ENCODE measurements at regions not wholly inside any gene's neighbourhood (a gene's known extent, or its start where the extent isn't known, plus 50 kb on each side); places are given as distances from the start of the nearest gene placed in this dataset.
A peak's percentile ranks its signal among the peaks of the same experiment; 100 is the strongest.

DNA sequence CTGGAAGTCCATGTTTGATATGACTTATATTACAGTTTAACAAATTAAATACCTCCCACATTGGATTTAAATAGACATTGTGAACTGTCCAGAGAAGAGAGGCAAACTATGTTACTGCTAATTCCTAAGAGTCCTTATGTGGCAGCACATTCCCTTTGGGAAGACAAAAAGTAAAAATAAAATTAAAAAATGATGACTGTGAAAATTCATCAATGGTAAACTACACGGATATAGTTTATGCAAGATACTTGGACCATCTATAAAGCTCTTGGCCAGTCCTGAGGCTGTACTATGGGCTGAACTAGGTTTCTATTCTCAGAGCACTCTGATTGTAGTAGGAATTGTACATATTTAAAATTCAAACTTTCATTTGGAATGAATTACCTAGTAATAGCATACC, 206.4 kb downstream of the LRRK2 start:
- H3K4me3 ChIP-seq (ENCODE audit: control insufficient read depth in 1 of 7, extremely low read depth in 1 of 7, insufficient read depth in 4 of 7, low read depth in 2 of 7, low read length in 6 of 7) = no peak overlapping the region
- DNase-seq = no peak
- no peak overlapping the region for H3K27ac ChIP-seq (ENCODE audit: insufficient read depth in 1 of 2, low read depth in 1 of 2, low read length in 2 of 2, poor library complexity in 1 of 2, severe bottlenecking in 2 of 2)
- ChIA-PET CTCF (no interaction called here), POLR2A (no interaction called here)
- WGBS (ENCODE audit: insufficient coverage) = no CpG with 5 or more reads among the region's 1 CpG
- no peaks in the 10 kb centered on the region for H3K36me3 ChIP-seq (ENCODE audit: control insufficient read depth in 4 of 4, insufficient read depth in 4 of 4, low read length in 3 of 4)
- H3K27me3 ChIP-seq (replicated peaks in 2 of 5; ENCODE audit: control insufficient read depth in 4 of 5, insufficient read depth in 5 of 5, low read length in 4 of 5) = no peaks in the 10 kb centered on the region
- H3K4me1 ChIP-seq (ENCODE audit: control extremely low read depth in 1 of 4, control insufficient read depth in 4 of 4, insufficient read depth in 4 of 4, low read length in 3 of 4) = no peaks in the 10 kb centered on the region
- H3K9me3 ChIP-seq (ENCODE audit: control extremely low read depth in 1 of 5, control insufficient read depth in 4 of 5, insufficient read depth in 2 of 5, low read depth in 1 of 5, low read length in 4 of 5) = no peaks in the 10 kb centered on the region

DNA sequence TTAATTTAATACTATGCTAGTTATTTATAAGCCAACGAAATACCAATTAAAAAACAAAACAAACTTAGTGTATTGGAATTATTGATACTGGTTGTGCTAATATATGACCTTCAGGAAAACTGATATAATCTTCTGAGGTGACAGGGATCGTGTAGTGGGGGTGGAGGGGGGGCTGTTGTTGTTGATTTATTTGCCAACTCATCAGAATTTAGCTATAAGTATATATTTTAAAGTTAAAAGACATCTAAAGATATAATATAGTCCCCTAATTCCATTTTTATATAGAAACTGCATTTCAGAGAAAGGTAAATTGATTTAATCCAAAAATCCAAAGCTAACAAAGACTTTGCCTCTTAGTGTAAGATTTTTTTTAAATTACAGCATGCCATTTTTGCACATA, 210.5 kb downstream of the LRRK2 start:
- no peak for DNase-seq
- Histone ChIP-seq H3K36me3 (ENCODE audit: control insufficient read depth in 4 of 4, insufficient read depth in 4 of 4, low read length in 3 of 4) (no peaks in the 10 kb centered on the region), H3K4me1 (ENCODE audit: control extremely low read depth in 1 of 4, control insufficient read depth in 4 of 4, insufficient read depth in 4 of 4, low read length in 3 of 4) (no peaks in the 10 kb centered on the region), H3K4me3 (ENCODE audit: control insufficient read depth in 1 of 7, extremely low read depth in 1 of 7, insufficient read depth in 4 of 7, low read depth in 2 of 7, low read length in 6 of 7) (no peak overlapping the region), H3K27me3 (replicated peaks in 2 of 5; ENCODE audit: control insufficient read depth in 4 of 5, insufficient read depth in 5 of 5, low read length in 4 of 5) (no peaks in the 10 kb centered on the region), H3K27ac (ENCODE audit: insufficient read depth in 1 of 2, low read depth in 1 of 2, low read length in 2 of 2, poor library complexity in 1 of 2, severe bottlenecking in 2 of 2) (no peak overlapping the region), H3K9me3 (ENCODE audit: control extremely low read depth in 1 of 5, control insufficient read depth in 4 of 5, insufficient read depth in 2 of 5, low read depth in 1 of 5, low read length in 4 of 5) (no peaks in the 10 kb centered on the region)
- no CpG with 5 or more reads among the region's 2 CpGs for WGBS (ENCODE audit: insufficient coverage)
- ChIA-PET CTCF (no interaction called here), POLR2A (no interaction called here)

DNA sequence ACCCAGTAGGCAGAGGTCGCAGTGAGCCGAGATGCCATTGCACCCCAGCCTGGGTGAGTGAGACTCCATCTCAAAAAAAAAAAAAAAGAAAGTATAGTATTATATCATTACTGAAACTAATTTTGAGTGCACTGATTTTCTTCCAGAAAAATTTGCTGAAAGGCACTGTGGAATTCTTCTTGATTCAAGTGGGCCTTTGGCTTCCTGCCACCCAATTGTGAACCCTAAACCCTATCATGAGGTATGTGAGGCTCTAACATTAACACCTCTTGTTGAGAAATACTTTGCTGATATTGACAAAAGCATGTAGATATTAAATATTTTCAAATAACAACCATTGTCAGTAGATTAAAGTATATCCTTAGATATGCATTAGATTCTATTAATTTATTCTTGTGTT, 211.2 kb downstream of the LRRK2 start:
- no peak overlapping the region for H3K27ac ChIP-seq (ENCODE audit: insufficient read depth in 1 of 2, low read depth in 1 of 2, low read length in 2 of 2, poor library complexity in 1 of 2, severe bottlenecking in 2 of 2)
- no CpG with 5 or more reads among the region's 2 CpGs for WGBS (ENCODE audit: insufficient coverage)

DNA sequence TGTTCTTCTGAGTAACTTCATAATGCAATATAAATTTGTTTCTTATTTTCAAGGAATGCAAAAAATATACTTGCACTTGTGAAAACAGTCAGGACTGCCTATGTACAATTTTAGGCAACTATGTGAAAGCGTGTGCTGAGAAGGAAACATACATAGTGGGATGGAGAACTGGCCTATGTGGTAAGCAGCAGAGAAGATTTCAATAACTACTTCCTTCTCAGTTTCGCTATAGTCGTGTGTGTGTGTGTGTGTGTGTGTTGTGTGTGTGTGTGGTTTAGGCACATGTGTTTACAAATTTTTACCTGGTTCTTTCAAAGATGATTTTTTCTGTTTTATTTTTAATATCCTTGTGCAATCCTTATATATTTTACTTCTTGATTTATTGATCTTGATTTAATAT, 211.8 kb downstream of the LRRK2 start:
- Histone ChIP-seq H3K27ac (ENCODE audit: insufficient read depth in 1 of 2, low read depth in 1 of 2, low read length in 2 of 2, poor library complexity in 1 of 2, severe bottlenecking in 2 of 2) (no peak overlapping the region), H3K4me3 (ENCODE audit: control insufficient read depth in 1 of 7, extremely low read depth in 1 of 7, insufficient read depth in 4 of 7, low read depth in 2 of 7, low read length in 6 of 7) (no peak overlapping the region), H3K9me3 (ENCODE audit: control extremely low read depth in 1 of 5, control insufficient read depth in 4 of 5, insufficient read depth in 2 of 5, low read depth in 1 of 5, low read length in 4 of 5) (no peaks in the 10 kb centered on the region), H3K27me3 (replicated peaks in 2 of 5; ENCODE audit: control insufficient read depth in 4 of 5, insufficient read depth in 5 of 5, low read length in 4 of 5) (no peaks in the 10 kb centered on the region), H3K36me3 (ENCODE audit: control insufficient read depth in 4 of 4, insufficient read depth in 4 of 4, low read length in 3 of 4) (no peaks in the 10 kb centered on the region), H3K4me1 (ENCODE audit: control extremely low read depth in 1 of 4, control insufficient read depth in 4 of 4, insufficient read depth in 4 of 4, low read length in 3 of 4) (no peaks in the 10 kb centered on the region)
- ChIA-PET CTCF (no interaction called here), POLR2A (no interaction called here)
- WGBS (ENCODE audit: insufficient coverage) = no CpG with 5 or more reads among the region's 3 CpGs
- DNase-seq = no peak

More for the DNA sequence above, 211.2 kb downstream of the LRRK2 start:
- H3K9me3 ChIP-seq (ENCODE audit: control extremely low read depth in 1 of 5, control insufficient read depth in 4 of 5, insufficient read depth in 2 of 5, low read depth in 1 of 5, low read length in 4 of 5) = no peaks in the 10 kb centered on the region
- H3K4me1 ChIP-seq (ENCODE audit: control extremely low read depth in 1 of 4, control insufficient read depth in 4 of 4, insufficient read depth in 4 of 4, low read length in 3 of 4) = no peaks in the 10 kb centered on the region
- H3K4me3 ChIP-seq (ENCODE audit: control insufficient read depth in 1 of 7, extremely low read depth in 1 of 7, insufficient read depth in 4 of 7, low read depth in 2 of 7, low read length in 6 of 7) = no peak overlapping the region
- no peaks in the 10 kb centered on the region for H3K36me3 ChIP-seq (ENCODE audit: control insufficient read depth in 4 of 4, insufficient read depth in 4 of 4, low read length in 3 of 4)
- ChIA-PET CTCF (no interaction called here), POLR2A (no interaction called here)
- no peaks in the 10 kb centered on the region for H3K27me3 ChIP-seq (replicated peaks in 2 of 5; ENCODE audit: control insufficient read depth in 4 of 5, insufficient read depth in 5 of 5, low read length in 4 of 5)
- no peak for DNase-seq

DNA sequence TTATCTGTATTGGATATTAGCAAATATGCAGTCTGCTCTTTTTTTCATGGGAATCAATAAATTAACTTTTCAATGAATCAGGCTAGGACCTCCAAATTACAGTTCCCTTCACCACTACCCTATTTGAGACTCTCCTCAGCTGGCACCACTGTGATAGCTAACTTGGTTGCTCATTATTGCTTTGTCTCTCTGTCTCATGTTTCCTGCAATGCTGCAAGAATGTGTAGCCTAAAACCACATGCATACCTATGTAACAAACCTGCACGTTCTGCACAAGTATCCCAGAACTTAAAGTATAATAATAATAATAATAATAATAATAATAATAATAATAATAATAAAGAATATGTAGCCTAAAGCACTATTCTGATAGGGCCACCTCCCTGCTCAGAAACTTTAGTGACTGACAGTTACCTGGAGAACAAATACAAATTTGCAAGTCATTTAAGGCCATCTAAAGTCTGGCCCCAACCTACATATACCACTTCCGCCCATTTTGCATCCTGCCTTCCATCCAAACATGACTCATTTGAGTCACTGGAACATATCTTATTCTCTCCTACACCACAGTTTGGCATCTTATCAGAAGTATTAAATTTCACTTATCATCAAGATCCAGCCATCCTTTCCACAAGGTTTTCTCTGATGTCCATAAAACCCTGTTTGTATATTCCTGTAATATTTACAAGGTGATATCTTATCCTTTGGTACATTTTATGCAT, 215.1 kb downstream of the LRRK2 start:
- no peak overlapping the region for H3K4me3 ChIP-seq (ENCODE audit: control insufficient read depth in 1 of 7, extremely low read depth in 1 of 7, insufficient read depth in 4 of 7, low read depth in 2 of 7, low read length in 6 of 7)
- DNase-seq = no peak
- no peak overlapping the region for H3K27ac ChIP-seq (ENCODE audit: insufficient read depth in 1 of 2, low read depth in 1 of 2, low read length in 2 of 2, poor library complexity in 1 of 2, severe bottlenecking in 2 of 2)
- H3K27me3 ChIP-seq (replicated peaks in 2 of 5; ENCODE audit: control insufficient read depth in 4 of 5, insufficient read depth in 5 of 5, low read length in 4 of 5) = peaks cover 0 to 2% (median 0%) of the 10 kb centered on the region in 5 experiments
- CTCF ChIA-PET = no interaction called here
- WGBS (ENCODE audit: insufficient coverage) = no CpG with 5 or more reads among the region's 2 CpGs
- H3K9me3 ChIP-seq (ENCODE audit: control extremely low read depth in 1 of 5, control insufficient read depth in 4 of 5, insufficient read depth in 2 of 5, low read depth in 1 of 5, low read length in 4 of 5) = no peaks in the 10 kb centered on the region
- no peaks in the 10 kb centered on the region for H3K36me3 ChIP-seq (ENCODE audit: control insufficient read depth in 4 of 4, insufficient read depth in 4 of 4, low read length in 3 of 4)
- POLR2A ChIA-PET = no interaction called here
- no peaks in the 10 kb centered on the region for H3K4me1 ChIP-seq (ENCODE audit: control extremely low read depth in 1 of 4, control insufficient read depth in 4 of 4, insufficient read depth in 4 of 4, low read length in 3 of 4)

DNA sequence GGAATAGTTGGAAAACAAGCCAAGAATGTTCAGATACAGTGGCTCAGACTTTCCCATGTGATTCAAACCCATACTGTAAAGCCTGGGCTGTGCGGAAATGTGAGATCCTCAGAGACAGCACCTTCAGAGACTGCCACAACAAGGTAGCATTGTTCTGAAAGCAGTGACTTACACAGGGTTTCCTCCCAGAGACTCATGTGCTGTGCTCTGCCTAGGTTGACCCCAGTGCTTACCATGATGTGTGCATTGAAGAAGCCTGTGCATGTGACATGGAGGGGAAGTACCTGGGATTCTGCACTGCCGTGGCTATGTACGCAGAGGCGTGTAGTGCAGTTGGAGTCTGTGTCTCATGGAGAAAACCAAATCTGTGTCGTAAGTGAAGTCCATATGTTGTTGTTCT, 219.4 kb downstream of the LRRK2 start:
- DNase-seq = no peak
- POLR2A ChIA-PET = interaction anchor here (0.6 kb wide), 1 partner anchor 400 kb away, joined by 5 read pairs; no protein-coding TSS in a partner anchor
- CTCF ChIA-PET = no interaction called here
- WGBS (ENCODE audit: insufficient coverage) = 90% methylated on average over 5 of the region's 5 CpGs
- no peaks in the 10 kb centered on the region for H3K9me3 ChIP-seq (ENCODE audit: control extremely low read depth in 1 of 5, control insufficient read depth in 4 of 5, insufficient read depth in 2 of 5, low read depth in 1 of 5, low read length in 4 of 5)
- H3K4me1 ChIP-seq (ENCODE audit: control extremely low read depth in 1 of 4, control insufficient read depth in 4 of 4, insufficient read depth in 4 of 4, low read length in 3 of 4) = no peaks in the 10 kb centered on the region
- H3K36me3 ChIP-seq (ENCODE audit: control insufficient read depth in 4 of 4, insufficient read depth in 4 of 4, low read length in 3 of 4) = no peaks in the 10 kb centered on the region
- H3K4me3 ChIP-seq (ENCODE audit: control insufficient read depth in 1 of 7, extremely low read depth in 1 of 7, insufficient read depth in 4 of 7, low read depth in 2 of 7, low read length in 6 of 7) = no peak overlapping the region
- H3K27me3 ChIP-seq (replicated peaks in 2 of 5; ENCODE audit: control insufficient read depth in 4 of 5, insufficient read depth in 5 of 5, low read length in 4 of 5) = peaks cover 0 to 2% (median 0%) of the 10 kb centered on the region in 5 experiments
- H3K27ac ChIP-seq (ENCODE audit: insufficient read depth in 1 of 2, low read depth in 1 of 2, low read length in 2 of 2, poor library complexity in 1 of 2, severe bottlenecking in 2 of 2) = no peak overlapping the region

DNA sequence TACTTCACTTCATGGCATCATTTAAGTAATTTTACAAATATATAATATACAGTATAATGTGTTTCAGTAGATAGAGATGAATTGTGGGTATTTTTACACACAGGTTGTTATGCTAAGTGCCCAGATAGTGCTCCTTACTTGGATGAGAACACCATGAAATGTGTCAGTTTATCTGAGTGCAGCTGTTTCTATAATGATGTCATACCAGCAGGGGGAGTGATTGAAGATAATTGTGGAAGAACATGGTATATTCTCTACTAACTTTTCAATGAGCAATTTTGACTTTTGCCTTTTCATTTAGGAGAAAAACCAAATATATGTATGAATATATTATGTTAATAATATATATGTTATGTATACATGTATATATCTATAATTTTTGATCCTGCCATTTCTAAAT, 221.6 kb downstream of the LRRK2 start:
- no peak overlapping the region for H3K27ac ChIP-seq (ENCODE audit: insufficient read depth in 1 of 2, low read depth in 1 of 2, low read length in 2 of 2, poor library complexity in 1 of 2, severe bottlenecking in 2 of 2)
- H3K4me1 ChIP-seq (ENCODE audit: control extremely low read depth in 1 of 4, control insufficient read depth in 4 of 4, insufficient read depth in 4 of 4, low read length in 3 of 4) = no peaks in the 10 kb centered on the region
- POLR2A ChIA-PET = no interaction called here
- no peaks in the 10 kb centered on the region for H3K36me3 ChIP-seq (ENCODE audit: control insufficient read depth in 4 of 4, insufficient read depth in 4 of 4, low read length in 3 of 4)
- no peaks in the 10 kb centered on the region for H3K9me3 ChIP-seq (ENCODE audit: control extremely low read depth in 1 of 5, control insufficient read depth in 4 of 5, insufficient read depth in 2 of 5, low read depth in 1 of 5, low read length in 4 of 5)
- CTCF ChIA-PET = interaction anchor here (0.6 to 0.7 kb wide), 2 partner anchors 31 to 476 kb away, joined by 3 read pairs; no protein-coding TSS in a partner anchor
- peak in 2 of 3 donors; percentile 26 to 31 for DNase-seq
- H3K27me3 ChIP-seq (replicated peaks in 2 of 5; ENCODE audit: control insufficient read depth in 4 of 5, insufficient read depth in 5 of 5, low read length in 4 of 5) = peaks cover 0 to 2% (median 0%) of the 10 kb centered on the region in 5 experiments
- no peak overlapping the region for H3K4me3 ChIP-seq (ENCODE audit: control insufficient read depth in 1 of 7, extremely low read depth in 1 of 7, insufficient read depth in 4 of 7, low read depth in 2 of 7, low read length in 6 of 7)

All from common myeloid progenitor, CD34-positive (primary cell).